WTC11 (cell line): ENCODE measurements at regions not wholly inside any gene's neighbourhood (a gene's known extent, or its start where the extent isn't known, plus 50 kb on each side); places are given as distances from the start of the nearest gene placed in this dataset.

Experiments
- CREM ChIP-seq: sonication (generic); formaldehyde crosslinking; IDR thresholded peaks from 2 replicates; pipeline ENCODE4 v1.8.1; 2022; ENCODE audit warnings: mild to moderate bottlenecking, missing genetic modification reagents, moderate library complexity
- TEAD1 ChIP-seq: sonication (generic); formaldehyde crosslinking; IDR thresholded peaks from 2 replicates; pipeline ENCODE4 v1.8.0; 2022; ENCODE audit warnings: mild to moderate bottlenecking, missing genetic modification reagents
- TF ChIP-seq, protein P1 (sequence below): fragments of 250-450 bp; sonication (Bioruptor Pico); IDR thresholded peaks from 2 replicates; pipeline ENCODE4 v2.1.2; 2022; ENCODE audit warnings: mild to moderate bottlenecking, moderate library complexity
- TF ChIP-seq, protein P2 (sequence below): fragments of 200-600 bp; IDR thresholded peaks from 2 replicates; pipeline ENCODE4 v1.8.0; 2022; ENCODE audit warnings: antibody characterized with exemption

DNA sequence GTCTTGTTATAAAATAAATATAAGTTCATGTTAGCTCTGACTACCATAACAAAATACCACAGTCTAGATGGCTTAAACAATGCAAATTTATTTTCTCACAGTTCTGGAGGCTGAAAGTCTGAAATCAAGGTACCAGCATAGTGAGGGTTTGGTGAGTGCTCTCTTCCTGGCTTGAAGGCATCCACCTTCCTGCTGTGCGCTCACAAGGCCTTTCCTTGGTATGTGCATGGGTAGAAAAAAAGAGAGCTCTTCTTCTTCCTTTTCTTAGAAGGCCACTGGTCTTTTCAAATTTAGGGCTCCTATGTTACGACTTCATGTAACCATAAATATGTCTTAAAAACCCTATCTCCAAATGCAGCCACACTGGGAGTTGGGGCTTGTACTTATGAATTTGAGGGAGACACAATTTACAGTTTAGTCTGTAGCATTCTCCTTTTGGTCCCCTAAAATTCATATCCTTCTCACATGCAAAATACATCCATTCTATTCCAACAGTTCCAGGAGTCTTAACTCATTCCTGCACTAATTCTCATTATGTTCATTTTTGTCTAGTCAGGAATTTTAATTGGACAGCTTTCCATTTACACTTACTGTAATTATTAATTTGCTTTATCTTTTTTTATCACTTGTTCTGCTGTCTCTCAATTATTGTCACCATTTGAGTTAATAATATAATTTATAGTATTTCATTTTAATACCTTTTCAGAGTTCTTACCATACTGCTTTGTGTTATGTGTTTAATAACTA lies 381.9 kb upstream of the EPHA7 start:
- no peak for TF ChIP-seq CREM (CRISPR knock-in tag)
- TF ChIP-seq, protein P1, sequence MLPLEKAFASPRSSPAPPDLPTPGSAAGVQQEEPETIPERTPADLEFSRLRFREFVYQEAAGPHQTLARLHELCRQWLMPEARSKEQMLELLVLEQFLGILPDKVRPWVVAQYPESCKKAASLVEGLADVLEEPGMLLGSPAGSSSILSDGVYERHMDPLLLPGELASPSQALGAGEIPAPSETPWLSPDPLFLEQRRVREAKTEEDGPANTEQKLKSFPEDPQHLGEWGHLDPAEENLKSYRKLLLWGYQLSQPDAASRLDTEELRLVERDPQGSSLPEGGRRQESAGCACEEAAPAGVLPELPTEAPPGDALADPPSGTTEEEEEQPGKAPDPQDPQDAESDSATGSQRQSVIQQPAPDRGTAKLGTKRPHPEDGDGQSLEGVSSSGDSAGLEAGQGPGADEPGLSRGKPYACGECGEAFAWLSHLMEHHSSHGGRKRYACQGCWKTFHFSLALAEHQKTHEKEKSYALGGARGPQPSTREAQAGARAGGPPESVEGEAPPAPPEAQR (CRISPR knock-in tag) = no peak
- TF ChIP-seq TEAD1 (CRISPR knock-in tag) = no peak; the same call in 1 of the 2 replicates
- TF ChIP-seq, protein P2, sequence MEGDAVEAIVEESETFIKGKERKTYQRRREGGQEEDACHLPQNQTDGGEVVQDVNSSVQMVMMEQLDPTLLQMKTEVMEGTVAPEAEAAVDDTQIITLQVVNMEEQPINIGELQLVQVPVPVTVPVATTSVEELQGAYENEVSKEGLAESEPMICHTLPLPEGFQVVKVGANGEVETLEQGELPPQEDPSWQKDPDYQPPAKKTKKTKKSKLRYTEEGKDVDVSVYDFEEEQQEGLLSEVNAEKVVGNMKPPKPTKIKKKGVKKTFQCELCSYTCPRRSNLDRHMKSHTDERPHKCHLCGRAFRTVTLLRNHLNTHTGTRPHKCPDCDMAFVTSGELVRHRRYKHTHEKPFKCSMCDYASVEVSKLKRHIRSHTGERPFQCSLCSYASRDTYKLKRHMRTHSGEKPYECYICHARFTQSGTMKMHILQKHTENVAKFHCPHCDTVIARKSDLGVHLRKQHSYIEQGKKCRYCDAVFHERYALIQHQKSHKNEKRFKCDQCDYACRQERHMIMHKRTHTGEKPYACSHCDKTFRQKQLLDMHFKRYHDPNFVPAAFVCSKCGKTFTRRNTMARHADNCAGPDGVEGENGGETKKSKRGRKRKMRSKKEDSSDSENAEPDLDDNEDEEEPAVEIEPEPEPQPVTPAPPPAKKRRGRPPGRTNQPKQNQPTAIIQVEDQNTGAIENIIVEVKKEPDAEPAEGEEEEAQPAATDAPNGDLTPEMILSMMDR = no peak
